Hepatocyte (in vitro differentiated cells): ENCODE measurements at regions not wholly inside any gene's neighbourhood (a gene's known extent, or its start where the extent isn't known, plus 50 kb on each side); places are given as distances from the start of the nearest gene placed in this dataset.

ENCODE experiments used
- CTCF ChIP-seq: fragments of 200-600 bp; sonication (generic); IDR thresholded peaks from 2 replicates; pipeline ENCODE4 v1.5.1; 2016; ENCODE audit warnings: antibody characterized with exemption, mild to moderate bottlenecking; ENCODE audit not compliant: poor library complexity
- EZH2phosphoT487 ChIP-seq: fragments of 200-600 bp; sonication (generic); IDR thresholded peaks from one replicate; pipeline ENCODE4 v1.6.1; 2018; ENCODE audit warnings: antibody characterized with exemption, mild to moderate bottlenecking, low read depth, moderate library complexity; ENCODE audit not compliant: unreplicated experiment, severe bottlenecking

- TF ChIP-seq CTCF = no peak
- TF ChIP-seq EZH2phosphoT487 = no peak
Measured at GRCh38 chr10:59107147-59107546, 69.3 kb upstream of the PHYHIPL start.
